H9 (cell line): ENCODE measurements at regions not wholly inside any gene's neighbourhood (a gene's known extent, or its start where the extent isn't known, plus 50 kb on each side); places are given as distances from the start of the nearest gene placed in this dataset.

ENCODE experiments used
- DNase-seq: peaks from one replicate; pipeline ENCODE4 v3.0.0-alpha.2; 2017
- H2AFZ ChIP-seq: one replicate; pipeline ENCODE4 v1.6.1; 2013; ENCODE audit warnings: mild to moderate bottlenecking, low read length, control low read depth, moderate library complexity
- H2AK5ac ChIP-seq: 2 replicates; pipeline ENCODE4 v1.6.1; 2013; ENCODE audit warnings: low read length, control low read depth, mixed read lengths; ENCODE audit not compliant: insufficient read length
- H2BK120ac ChIP-seq: one replicate; pipeline ENCODE4 v1.6.1; 2013; ENCODE audit warnings: low read depth, mild to moderate bottlenecking, low read length, control low read depth, inconsistent platforms; ENCODE audit not compliant: poor library complexity, severe bottlenecking
- H2BK12ac ChIP-seq: 2 replicates; pipeline ENCODE4 v1.6.1; 2013; ENCODE audit warnings: low read length, control low read depth, mixed read lengths, low read depth; ENCODE audit not compliant: insufficient read length
- H2BK15ac ChIP-seq: 2 replicates; pipeline ENCODE4 v1.6.1; 2013; ENCODE audit warnings: low read depth, low read length, control low read depth
- H2BK20ac ChIP-seq: one replicate; pipeline ENCODE4 v1.6.1; 2013; ENCODE audit warnings: low read depth, mild to moderate bottlenecking, low read length, control low read depth, inconsistent platforms; ENCODE audit not compliant: poor library complexity, severe bottlenecking
- H2BK5ac ChIP-seq: 2 replicates; pipeline ENCODE4 v1.6.1; 2013; ENCODE audit warnings: low read length, control low read depth, mixed read lengths; ENCODE audit not compliant: insufficient read length
- H3K14ac ChIP-seq: 2 replicates; pipeline ENCODE4 v1.6.1; 2013; ENCODE audit warnings: low read length, control low read depth; ENCODE audit not compliant: insufficient read depth
- H3K18ac ChIP-seq: 2 replicates; pipeline ENCODE4 v1.6.1; 2013; ENCODE audit warnings: low read depth, mild to moderate bottlenecking, mixed read lengths, low read length, control low read depth; ENCODE audit not compliant: insufficient read length
- H3K23ac ChIP-seq: 2 replicates; pipeline ENCODE4 v1.6.1; 2013; ENCODE audit warnings: low read length, control low read depth, mixed read lengths, low read depth; ENCODE audit not compliant: insufficient read length
- H3K23me2 ChIP-seq: 2 replicates; pipeline ENCODE4 v1.6.1; 2013; ENCODE audit warnings: low read depth, mild to moderate bottlenecking, mixed read lengths, low read length, control low read depth; ENCODE audit not compliant: insufficient read length, poor library complexity, severe bottlenecking
- H3K27ac ChIP-seq: 2 replicates; pipeline ENCODE4 v1.5.1; 2013; ENCODE audit warnings: low read length, control low read depth, mixed read lengths, low read depth; ENCODE audit not compliant: insufficient read length
- H3K27me3 ChIP-seq: 2 replicates; pipeline ENCODE4 v1.6.1; 2013; ENCODE audit warnings: low read length, control low read depth, inconsistent platforms; ENCODE audit not compliant: insufficient read depth
- H3K4ac ChIP-seq: 2 replicates; pipeline ENCODE4 v1.6.1; 2013; ENCODE audit warnings: low read depth, mild to moderate bottlenecking, control low read depth, inconsistent platforms, low read length, moderate library complexity
- H3K4me1 ChIP-seq: 2 replicates; pipeline ENCODE4 v1.6.1; 2013; ENCODE audit warnings: low read length, control low read depth, inconsistent platforms; ENCODE audit not compliant: insufficient read depth
- H3K4me2 ChIP-seq: 2 replicates; pipeline ENCODE4 v1.6.1; 2013; ENCODE audit warnings: low read length, control low read depth, mixed read lengths; ENCODE audit not compliant: insufficient read length, insufficient read depth
- H3K56ac ChIP-seq: 2 replicates; pipeline ENCODE4 v1.6.1; 2013; ENCODE audit warnings: low read depth, mild to moderate bottlenecking, mixed read lengths, low read length, control low read depth; ENCODE audit not compliant: insufficient read length
- H3K79me1 ChIP-seq: 2 replicates; pipeline ENCODE4 v1.6.1; 2013; ENCODE audit warnings: low read depth, mild to moderate bottlenecking, moderate library complexity, low read length, control low read depth, inconsistent platforms; ENCODE audit not compliant: insufficient read depth, poor library complexity, severe bottlenecking
- H3K79me2 ChIP-seq: 2 replicates; pipeline ENCODE4 v1.6.1; 2013; ENCODE audit warnings: low read length, control low read depth, inconsistent platforms; ENCODE audit not compliant: insufficient read depth
- H3K9ac ChIP-seq: 2 replicates; pipeline ENCODE4 v1.6.1; 2013; ENCODE audit warnings: low read length, control low read depth, mixed read lengths; ENCODE audit not compliant: insufficient read length; ENCODE audit errors: extremely low read depth
- H3K9me3 ChIP-seq: one replicate; pipeline ENCODE4 v1.6.1; 2013; ENCODE audit warnings: low read depth, low read length, inconsistent platforms; ENCODE audit not compliant: control insufficient read depth
- H3T11ph ChIP-seq: one replicate; pipeline ENCODE4 v1.6.1; 2013; ENCODE audit warnings: mild to moderate bottlenecking, low read length, control low read depth, inconsistent platforms
- H4K20me1 ChIP-seq: one replicate; pipeline ENCODE4 v1.6.1; 2013; ENCODE audit not compliant: control insufficient read depth, insufficient read length, insufficient read depth
- H4K5ac ChIP-seq: 2 replicates; pipeline ENCODE4 v1.6.1; 2013; ENCODE audit warnings: low read depth, mild to moderate bottlenecking, mixed read lengths, low read length, control low read depth; ENCODE audit not compliant: insufficient read length
- H4K8ac ChIP-seq: replicated peaks from 2 replicates; pipeline ENCODE4 v1.6.1; 2013; ENCODE audit warnings: low read length, control low read depth, mixed read lengths, low read depth; ENCODE audit not compliant: insufficient read length
- H4K91ac ChIP-seq: 2 replicates; pipeline ENCODE4 v1.6.1; 2013; ENCODE audit warnings: low read depth, mild to moderate bottlenecking, moderate library complexity, mixed read lengths, low read length, control low read depth; ENCODE audit not compliant: insufficient read length
- H3K27ac Mint-ChIP-seq, 3 experiments: 2 replicates in 2 of 3; 3 replicates in 1 of 3; pipeline ENCODE4 v1.8.0; 2020 to 2021; ENCODE audit warnings: mixed read lengths in 3 of 3, mild to moderate bottlenecking in 1 of 3, moderate library complexity in 1 of 3
- H3K27me3 Mint-ChIP-seq: 2 replicates; pipeline ENCODE4 v1.8.0; 2021; ENCODE audit warnings: low read depth, mild to moderate bottlenecking, moderate library complexity, mixed read lengths
- H3K36me3 Mint-ChIP-seq, 3 experiments: 2 replicates in 2 of 3; 3 replicates in 1 of 3; pipeline ENCODE4 v1.8.0; 2020 to 2021; ENCODE audit warnings: low read depth in 3 of 3, mixed read lengths in 3 of 3; ENCODE audit not compliant: insufficient read depth in 1 of 3
- H3K4me1 Mint-ChIP-seq, 2 experiments: 2 replicates each; pipeline ENCODE4 v1.8.0; 2020; ENCODE audit warnings: mixed read lengths in 2 of 2
- H3K4me3 Mint-ChIP-seq, 2 experiments: 2 replicates in 1 of 2; 3 replicates in 1 of 2; pipeline ENCODE4 v1.8.0; 2020 to 2021; ENCODE audit warnings: mild to moderate bottlenecking in 2 of 2, mixed read lengths in 2 of 2, moderate library complexity in 1 of 2
- H3K9me3 Mint-ChIP-seq, 2 experiments: 2 replicates in 1 of 2; 3 replicates in 1 of 2; pipeline ENCODE4 v1.8.0; 2020; ENCODE audit warnings: mild to moderate bottlenecking in 2 of 2, mixed read lengths in 2 of 2, moderate library complexity in 1 of 2
- CTCF ChIP-seq: fragments of 200-600 bp; sonication (generic); conservative IDR thresholded peaks from 3 replicates; pipeline ENCODE4 v1.8.0; 2021; ENCODE audit warnings: antibody characterized with exemption, mild to moderate bottlenecking
- WGBS: extraction: QIAGEN DNeasy Blood & Tissue Kit; methylation state at CpG from one replicate; pipeline ENCODE4 v1.1.7; 2013; ENCODE audit warnings: missing lambda C conversion rate, low lambda C conversion rate, mixed read lengths; ENCODE audit not compliant: insufficient read length; ENCODE audit errors: extremely low coverage; 5-methylcytosine and 5-hydroxymethylcytosine counted together

GRCh38 chr2:20511130-20511529 lies 64.3 kb downstream of the RHOB start:
- Histone ChIP-seq H2BK12ac (no peak overlapping the region), H4K91ac (no peak overlapping the region), H2AFZ (no peak overlapping the region), H3K79me1 (no peaks in the 10 kb centered on the region), H3K9me3 (no peaks in the 10 kb centered on the region), H3K14ac (no peak overlapping the region), H3K27me3 (no peaks in the 10 kb centered on the region), H2BK5ac (no peak overlapping the region), H3K4ac (no peak overlapping the region), H4K8ac (no peak overlapping the region), H3K18ac (no peak overlapping the region), H3K4me2 (no peak overlapping the region), H2BK15ac (no peak overlapping the region), H3K79me2 (no peaks in the 10 kb centered on the region), H4K20me1 (no peaks in the 10 kb centered on the region), H3K9ac (no peak overlapping the region), H2AK5ac (no peak overlapping the region), H2BK120ac (no peak overlapping the region), H3K23me2 (no peaks in the 10 kb centered on the region), H3T11ph (no peak overlapping the region), H3K27ac (no peak overlapping the region), H3K23ac (no peak overlapping the region), H2BK20ac (no peak overlapping the region), H3K4me1 (no peaks in the 10 kb centered on the region; the same call in 1 of the 2 replicates), H4K5ac (no peak overlapping the region), H3K56ac (no peak overlapping the region)
- Mint-ChIP-seq H3K4me1 (peaks cover 30% of the 10 kb centered on the region in 2 experiments), H3K27me3 (peaks cover 8% of the 10 kb centered on the region), H3K36me3 (peaks cover 0 to 6% (median 0%) of the 10 kb centered on the region in 3 experiments; a peak in 2 of 7 replicates), H3K27ac (no peak overlapping the region), H3K4me3 (no peak overlapping the region), H3K9me3 (peaks cover 6 to 8% of the 10 kb centered on the region in 2 experiments; a peak in 2 of 5 replicates)
- no peak for DNase-seq
- TF ChIP-seq CTCF: no peak
- WGBS: no CpG with 5 or more reads among the region's 5 CpGs
